Spleen (tissue), 11 donors: ENCODE measurements at regions not wholly inside any gene's neighbourhood (a gene's known extent, or its start where the extent isn't known, plus 50 kb on each side); places are given as distances from the start of the nearest gene placed in this dataset.

Experiments
- DNase-seq: peaks from one replicate; pipeline ENCODE4 v3.0.0-alpha.2; 2020
- H3K27ac ChIP-seq, 8 donors: fragments of 200-600 bp; sonication (generic) in 7 of 8; 1 replicate in 4 of 8; 2 replicates in 4 of 8; pipeline versions ENCODE4 v1.5.0 to v1.8.0; 2016 to 2021; ENCODE audit warnings: inconsistent platforms in 4 of 8, mild to moderate bottlenecking in 4 of 8, moderate library complexity in 1 of 8
- H3K27me3 ChIP-seq, 7 donors: fragments of 200-600 bp; sonication (generic) in 6 of 7; replicated peaks in 1 of 7; 1 replicate in 4 of 7; 2 replicates in 3 of 7; pipeline versions ENCODE4 v1.5.0 to v1.8.0; 2016 to 2021; ENCODE audit warnings: inconsistent platforms in 3 of 7, mild to moderate bottlenecking in 1 of 7
- H3K36me3 ChIP-seq, 6 donors: fragments of 200-600 bp; sonication (generic) in 5 of 6; 1 replicate in 4 of 6; 2 replicates in 2 of 6; pipeline versions ENCODE4 v1.5.0 to v1.8.0; 2016 to 2021; ENCODE audit warnings: inconsistent platforms in 2 of 6
- H3K4me1 ChIP-seq, 6 donors: fragments of 200-600 bp; sonication (generic) in 5 of 6; 1 replicate in 3 of 6; 2 replicates in 3 of 6; pipeline versions ENCODE4 v1.5.0 to v1.8.0; 2016 to 2021; ENCODE audit warnings: inconsistent platforms in 3 of 6
- H3K4me3 ChIP-seq, 8 donors: fragments of 200-600 bp; sonication (generic) in 7 of 8; 1 replicate in 4 of 8; 2 replicates in 4 of 8; pipeline versions ENCODE4 v1.5.0 to v1.8.0; 2016 to 2021; ENCODE audit warnings: inconsistent platforms in 4 of 8, mild to moderate bottlenecking in 4 of 8, moderate library complexity in 2 of 8
- H3K9me3 ChIP-seq, 8 donors: fragments of 200-600 bp; sonication (generic) in 7 of 8; 1 replicate in 4 of 8; 2 replicates in 4 of 8; pipeline versions ENCODE4 v1.5.0 to v1.8.0; 2016 to 2021; ENCODE audit warnings: inconsistent platforms in 4 of 8
- CTCF ChIP-seq, 11 experiments: fragments of 200-600 bp in 7 of 11; fragments of 450-650 bp in 4 of 11; sonication (generic) in 4 of 11; IDR thresholded peaks in 8 of 11; conservative IDR thresholded peaks in 3 of 11; 1 replicate in 7 of 11; 2 replicates in 4 of 11; pipeline versions ENCODE4 v1.4.0 to v1.8.0; 2016 to 2021; ENCODE audit warnings: antibody characterized with exemption in 11 of 11, inconsistent platforms in 4 of 11, mild to moderate bottlenecking in 1 of 11
- POLR2A ChIP-seq, 3 donors: fragments of 450-650 bp; IDR thresholded peaks; one replicate each; pipeline ENCODE4 v1.5.1; 2017; ENCODE audit warnings: antibody characterized with exemption in 3 of 3, mild to moderate bottlenecking in 1 of 3
- POLR2AphosphoS5 ChIP-seq, 3 donors: sonication (generic); formaldehyde crosslinking; IDR thresholded peaks; one replicate each; pipeline ENCODE4 v1.5.1; 2017; ENCODE audit warnings: antibody characterized with exemption in 3 of 3
- WGBS, 5 donors: extraction: QIAGEN DNeasy Blood & Tissue Kit in 3 of 5; methylation state at CpG; one replicate each; pipeline versions ENCODE4 v1.1.5 to v1.1.7; 2013 to 2018; 5-methylcytosine and 5-hydroxymethylcytosine counted together
- intact Hi-C: fragments of 100-400 bp; cut with DNase I; formaldehyde crosslinking; loops from one replicate; pipeline ENCODE4 v1.15.0; 2023; ENCODE audit warnings: low total_unique reads
- donor health status: healthy with polysubstance abuse.
- donor health status: DM: no; HTN: no; CAD: no; lungs with moderate emphysema.
- donor health status: DM: no; HTN: no; CAD: no.
- donor health status: Bipolar disorder and iron deficiency.
- donor health status: healthy.
- donor health status: DM: no; HTN: no; CAD: no.
- donor health status: DM: yes; HTN: yes; CAD: no.

- no peak overlapping the region for H3K27ac ChIP-seq
- intact Hi-C loops, result no loop called here
- 87 to 95% (median 90%) methylated on average over 15 of the region's 15 CpGs for WGBS, 5 donors
- DNase-seq, result no peak
- no peak overlapping the region for H3K4me3 ChIP-seq
- H3K27me3 ChIP-seq, result peaks cover 0 to 11% (median 0%) of the 10 kb centered on the region in 7 donors
- H3K9me3 ChIP-seq, result no peaks in the 10 kb centered on the region
- H3K36me3 ChIP-seq, result no peaks in the 10 kb centered on the region
- no peaks in the 10 kb centered on the region for H3K4me1 ChIP-seq
- TF ChIP-seq POLR2A (IDR thresholded peaks at IDR 0.05), result no peak
- no peak for TF ChIP-seq CTCF (IDR thresholded peaks at IDR 0.05 in 8 of 11, conservative IDR thresholded peaks at IDR 0.05 in 3 of 11)
- no peak for TF ChIP-seq POLR2AphosphoS5 (IDR thresholded peaks at IDR 0.05)
Measured at GRCh38 chr6:139832493-139833305, 458.3 kb upstream of the CITED2 start.

DNA sequence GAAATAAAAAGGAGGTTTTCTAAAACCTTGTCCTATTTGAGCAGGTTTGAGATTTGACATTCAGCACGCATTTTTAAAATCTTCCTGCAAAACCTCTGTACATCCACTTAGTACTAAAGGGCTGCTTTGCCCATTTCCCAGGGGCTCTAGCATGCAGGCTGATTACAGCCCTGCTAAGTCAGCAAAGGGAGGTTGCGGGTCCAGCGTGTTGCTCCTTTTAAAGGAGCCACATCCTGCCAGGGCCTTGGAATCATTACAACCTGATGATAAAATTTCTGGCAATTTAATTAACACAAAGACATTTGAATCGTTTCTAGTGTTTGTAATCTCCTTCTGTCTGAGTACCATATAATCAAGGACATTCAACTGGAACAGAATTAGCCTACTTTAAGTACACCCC lies 455.1 kb upstream of the CITED2 start:
- no peak for DNase-seq
- 53 to 76% (median 71%) methylated on average over 4 of the region's 4 CpGs for WGBS, 5 donors
- no peaks in the 10 kb centered on the region for H3K9me3 ChIP-seq
- H3K4me3 ChIP-seq, result no peak overlapping the region
- H3K4me1 ChIP-seq, result no peaks in the 10 kb centered on the region
- TF ChIP-seq POLR2A (IDR thresholded peaks at IDR 0.05) (no peak), POLR2AphosphoS5 (IDR thresholded peaks at IDR 0.05) (no peak), CTCF (IDR thresholded peaks at IDR 0.05 in 8 of 11, conservative IDR thresholded peaks at IDR 0.05 in 3 of 11) (no peak)
- intact Hi-C loops, result no loop called here
- no peak overlapping the region for H3K27ac ChIP-seq
- H3K36me3 ChIP-seq, result no peaks in the 10 kb centered on the region
- peaks cover 0 to 11% (median 0%) of the 10 kb centered on the region in 7 donors for H3K27me3 ChIP-seq

DNA sequence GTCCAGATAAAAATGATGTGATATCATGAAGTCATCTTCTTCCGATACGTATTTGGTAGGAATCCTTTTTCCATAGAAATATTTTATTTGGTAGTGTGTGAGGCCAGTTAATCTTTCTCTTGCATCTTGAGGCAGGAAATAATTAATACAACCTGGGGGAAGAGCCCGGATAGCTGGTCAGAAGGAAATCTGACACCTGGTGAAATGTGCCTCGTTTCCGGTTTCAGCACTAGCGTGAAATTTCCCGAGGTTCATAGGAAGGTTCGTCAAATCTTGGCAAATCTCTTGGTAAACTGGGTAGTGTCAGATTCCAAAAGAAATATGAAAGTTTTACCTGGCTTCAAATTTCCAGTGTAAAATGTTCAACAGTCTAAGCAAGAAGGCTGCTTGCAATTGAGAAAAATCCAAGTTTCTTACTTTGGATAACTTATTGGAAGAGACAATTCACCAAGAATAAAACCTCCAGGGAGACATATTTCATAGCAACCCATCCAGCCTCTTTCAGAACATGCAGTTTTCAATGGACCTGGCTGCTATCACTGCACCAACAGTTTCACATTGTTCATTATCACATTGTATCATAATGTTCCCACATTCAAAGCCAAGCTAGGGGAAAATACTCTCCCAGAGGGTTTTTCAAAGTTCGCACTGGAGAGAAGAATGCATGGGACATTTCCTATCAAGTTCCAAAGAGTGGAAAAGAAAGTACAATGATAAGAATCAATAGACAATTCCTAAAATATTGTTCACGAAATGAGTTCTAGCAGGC lies 454.5 kb upstream of the CITED2 start:
- no peak for DNase-seq
- H3K9me3 ChIP-seq, result no peaks in the 10 kb centered on the region
- WGBS, 5 donors, result 80 to 90% (median 83%) methylated on average over 10 of the region's 10 CpGs
- peaks cover 0 to 11% (median 0%) of the 10 kb centered on the region in 7 donors for H3K27me3 ChIP-seq
- intact Hi-C loops, result no loop called here
- no peaks in the 10 kb centered on the region for H3K36me3 ChIP-seq
- no peaks in the 10 kb centered on the region for H3K4me1 ChIP-seq
- H3K4me3 ChIP-seq, result no peak overlapping the region
- TF ChIP-seq CTCF (IDR thresholded peaks at IDR 0.05 in 8 of 11, conservative IDR thresholded peaks at IDR 0.05 in 3 of 11), result no peak
- no peak for TF ChIP-seq POLR2AphosphoS5 (IDR thresholded peaks at IDR 0.05)
- TF ChIP-seq POLR2A (IDR thresholded peaks at IDR 0.05), result no peak
- no peak overlapping the region for H3K27ac ChIP-seq

GRCh38 chr6:139825935-139826374 lies 451.5 kb upstream of the CITED2 start:
- Histone ChIP-seq H3K4me1 (no peaks in the 10 kb centered on the region), H3K27me3 (peaks cover 0 to 11% (median 0%) of the 10 kb centered on the region in 7 donors), H3K27ac (no peak overlapping the region), H3K9me3 (no peaks in the 10 kb centered on the region), H3K4me3 (no peak overlapping the region), H3K36me3 (no peaks in the 10 kb centered on the region)
- intact Hi-C loops, result no loop called here
- 87 to 96% (median 94%) methylated on average over 5 of the region's 5 CpGs for WGBS, 5 donors
- no peak for DNase-seq
- TF ChIP-seq POLR2AphosphoS5 (IDR thresholded peaks at IDR 0.05) (no peak), POLR2A (IDR thresholded peaks at IDR 0.05) (no peak), CTCF (IDR thresholded peaks at IDR 0.05 in 8 of 11, conservative IDR thresholded peaks at IDR 0.05 in 3 of 11) (no peak)
